Stimulated activated CD4-positive, alpha-beta T cell treated with anti-CD3 and anti-CD28 coated beads, Interleukin-2, amount 100 ng/mL, for 24 hours (primary cell): ENCODE measurements at regions not wholly inside any gene's neighbourhood (a gene's known extent, or its start where the extent isn't known, plus 50 kb on each side); places are given as distances from the start of the nearest gene placed in this dataset.
"Not testable (repeated sequence)": the region's sequence is repeated elsewhere in the genome, so short reads cannot be mapped to it uniquely, and the experiment has no call there.

Experiments
- DNase-seq, 2 donors: peaks; one replicate each; pipeline ENCODE4 v3.0.0-alpha.2; 2020

- DNase-seq, result no peak
These were observed 1730.4 kb downstream of the SI start for GRCh38 chr3:163347944-163348343.

- no peak for DNase-seq
These were observed 1742.9 kb downstream of the SI start for GRCh38 chr3:163335429-163335828.

GRCh38 chr3:163328680-163329079, 1749.6 kb downstream of the SI start:
- DNase-seq, result no peak

- no peak for DNase-seq
These were observed 1751.2 kb downstream of the SI start for GRCh38 chr3:163327086-163327485.

- no peak for DNase-seq
These were observed 1762.5 kb downstream of the SI start for GRCh38 chr3:163315786-163316185.

GRCh38 chr3:163306405-163306804, 1771.9 kb downstream of the SI start:
- DNase-seq, result no peak

GRCh38 chr3:163273694-163274093, 1777.1 kb downstream of the OTOL1 start:
- DNase-seq, result no peak

- no peak for DNase-seq
These were observed 1770.1 kb downstream of the OTOL1 start for GRCh38 chr3:163266731-163267130.

GRCh38 chr3:163261618-163262017, 1765.0 kb downstream of the OTOL1 start:
- DNase-seq, result no peak

GRCh38 chr3:163261056-163261455, 1764.4 kb downstream of the OTOL1 start:
- DNase-seq, result no peak

- no peak for DNase-seq
These were observed 1721.7 kb downstream of the OTOL1 start for GRCh38 chr3:163218336-163218735.

GRCh38 chr3:163213838-163214237, 1717.2 kb downstream of the OTOL1 start:
- no peak for DNase-seq

- no peak for DNase-seq
These were observed 1700.3 kb downstream of the OTOL1 start for GRCh38 chr3:163196815-163197374.

- DNase-seq, result no peak
These were observed 1699.6 kb downstream of the OTOL1 start for GRCh38 chr3:163196245-163196644.

GRCh38 chr3:163185721-163186350, 1689.2 kb downstream of the OTOL1 start:
- no peak for DNase-seq

- DNase-seq, result no peak
These were observed 1679.4 kb downstream of the OTOL1 start for GRCh38 chr3:163175970-163176369.

GRCh38 chr3:163172513-163172912, 1675.9 kb downstream of the OTOL1 start:
- not testable (repeated sequence) for DNase-seq

- DNase-seq, result no peak
These were observed 1669.6 kb downstream of the OTOL1 start for GRCh38 chr3:163166197-163166596.

- DNase-seq, result no peak
These were observed 1662.7 kb downstream of the OTOL1 start for GRCh38 chr3:163159306-163159705.

GRCh38 chr3:163139600-163139999, 1643.0 kb downstream of the OTOL1 start:
- no peak for DNase-seq

- DNase-seq, result no peak
These were observed 1641.7 kb downstream of the OTOL1 start for GRCh38 chr3:163138258-163138657.

GRCh38 chr3:163132111-163132510, 1635.5 kb downstream of the OTOL1 start:
- DNase-seq, result no peak

- no peak for DNase-seq
These were observed 1632.7 kb downstream of the OTOL1 start for GRCh38 chr3:163129287-163129686.

- no peak for DNase-seq
These were observed 1629.5 kb downstream of the OTOL1 start for GRCh38 chr3:163126115-163126514.
